IMR-90 (cell line): ENCODE measurements at regions not wholly inside any gene's neighbourhood (a gene's known extent, or its start where the extent isn't known, plus 50 kb on each side); places are given as distances from the start of the nearest gene placed in this dataset.

ENCODE experiments used
- ATAC-seq: fragments of 200-7000 bp; cut with Tn5 transposase; 2 replicates; pipeline ENCODE4 v1.9.1; 2020; ENCODE audit warnings: low read depth, mild to moderate bottlenecking, moderate library complexity
- BruUV-seq: library from RNA; stranded (reverse); fragments of 400-500 nt; replicated peaks from 2 replicates; lab custom pipeline; 2021; lab: Mats Ljungman, UMichigan
- CTCF ChIA-PET: fragments of 300-600 bp; formaldehyde crosslinking; extraction: SDS; loops from one replicate; lab custom pipeline; 2021; ENCODE audit warnings: antibody characterized with exemption; lab: Yijun Ruan, JAX
- POLR2A ChIA-PET: fragments of 300-600 bp; sonication (Branson Sonifier 250); formaldehyde crosslinking; loops from one replicate; lab custom pipeline; 2022; ENCODE audit warnings: antibody characterized with exemption; ENCODE audit not compliant: unreplicated experiment; lab: Charles Lee
- DNase-seq: peaks from one replicate; pipeline ENCODE4 v3.0.0; 2013
- H2AFZ ChIP-seq: replicated peaks from 2 replicates; pipeline ENCODE3; 2013; ENCODE audit warnings: low read length, mild to moderate bottlenecking; ENCODE audit not compliant: poor library complexity
- H2AK5ac ChIP-seq: 2 replicates; pipeline ENCODE4 v1.6.1; 2013; ENCODE audit warnings: low read depth, low read length, inconsistent platforms
- H2AK9ac ChIP-seq: replicated peaks from 2 replicates; pipeline ENCODE3; 2013; ENCODE audit warnings: mild to moderate bottlenecking, low read depth, low read length, moderate library complexity; ENCODE audit not compliant: poor library complexity
- H2BK120ac ChIP-seq: 2 replicates; pipeline ENCODE4 v1.6.1; 2013; ENCODE audit warnings: low read depth, low read length, inconsistent platforms
- H2BK15ac ChIP-seq: 3 replicates; pipeline ENCODE4 v1.6.1; 2013; ENCODE audit warnings: low read depth, low read length, inconsistent platforms
- H2BK20ac ChIP-seq: 2 replicates; pipeline ENCODE4 v1.6.1; 2013; ENCODE audit warnings: low read depth, mild to moderate bottlenecking, inconsistent platforms, low read length, moderate library complexity
- H2BK5ac ChIP-seq: 2 replicates; pipeline ENCODE4 v1.6.1; 2013; ENCODE audit warnings: mild to moderate bottlenecking, low read depth, low read length, inconsistent platforms; ENCODE audit not compliant: poor library complexity, severe bottlenecking
- H3K14ac ChIP-seq: replicated peaks from 2 replicates; pipeline ENCODE4 v1.6.1; 2013; ENCODE audit warnings: low read depth, low read length, inconsistent platforms
- H3K18ac ChIP-seq: 2 replicates; pipeline ENCODE4 v1.6.1; 2013; ENCODE audit warnings: low read depth, low read length, control low read depth
- H3K23ac ChIP-seq: 2 replicates; pipeline ENCODE4 v1.6.1; 2013; ENCODE audit warnings: low read depth, low read length, inconsistent platforms
- H3K27ac ChIP-seq: 2 replicates; pipeline ENCODE4 v1.5.1; 2013; ENCODE audit warnings: mild to moderate bottlenecking, control low read depth, low read length; ENCODE audit not compliant: insufficient read depth
- H3K27me3 ChIP-seq: 2 replicates; pipeline ENCODE4 v1.6.1; 2013; ENCODE audit warnings: low read length; ENCODE audit not compliant: control insufficient read depth, insufficient read depth
- H3K36me3 ChIP-seq: 2 replicates; pipeline ENCODE4 v1.6.1; 2013; ENCODE audit warnings: low read length, mixed read lengths; ENCODE audit not compliant: control insufficient read depth, insufficient read depth
- H3K4ac ChIP-seq: 2 replicates; pipeline ENCODE4 v1.6.1; 2013; ENCODE audit warnings: low read depth, low read length, inconsistent platforms
- H3K4me1 ChIP-seq: 2 replicates; pipeline ENCODE4 v1.6.1; 2013; ENCODE audit warnings: low read length, mixed read lengths; ENCODE audit not compliant: control insufficient read depth, insufficient read depth
- H3K4me2 ChIP-seq: 2 replicates; pipeline ENCODE4 v1.6.1; 2013; ENCODE audit warnings: low read depth, mild to moderate bottlenecking, control low read depth, low read length, moderate library complexity
- H3K4me3 ChIP-seq: 2 replicates; pipeline ENCODE4 v1.5.1; 2013; ENCODE audit warnings: low read depth, mild to moderate bottlenecking, control low read depth, low read length, moderate library complexity; ENCODE audit not compliant: insufficient read depth
- H3K56ac ChIP-seq: 2 replicates; pipeline ENCODE4 v1.6.1; 2013; ENCODE audit warnings: low read length, inconsistent platforms; ENCODE audit not compliant: insufficient read depth; ENCODE audit errors: extremely low read depth
- H3K79me1 ChIP-seq, 2 experiments: 2 replicates each; pipeline ENCODE4 v1.6.1; 2013; ENCODE audit warnings: low read length in 2 of 2, inconsistent platforms in 1 of 2, low read depth in 1 of 2
- H3K9ac ChIP-seq: 2 replicates; pipeline ENCODE4 v1.6.1; 2013; ENCODE audit warnings: low read depth, low read length, control low read depth
- H3K9me1 ChIP-seq: 2 replicates; pipeline ENCODE4 v1.6.1; 2013; ENCODE audit warnings: low read length, inconsistent platforms; ENCODE audit not compliant: insufficient read depth
- H3K9me3 ChIP-seq: 2 replicates; pipeline ENCODE4 v1.6.1; 2013; ENCODE audit warnings: low read length; ENCODE audit not compliant: control insufficient read depth, insufficient read depth
- H4K20me1 ChIP-seq: 2 replicates; pipeline ENCODE4 v1.6.1; 2013; ENCODE audit warnings: low read length, inconsistent platforms; ENCODE audit not compliant: insufficient read depth
- H4K5ac ChIP-seq: 2 replicates; pipeline ENCODE4 v1.6.1; 2013; ENCODE audit warnings: mild to moderate bottlenecking, low read depth, low read length, control low read depth
- H4K8ac ChIP-seq, 2 experiments: 2 replicates each; pipeline ENCODE4 v1.6.1; 2013; ENCODE audit warnings: low read depth in 2 of 2, low read length in 2 of 2, control low read depth in 1 of 2, inconsistent platforms in 1 of 2
- H4K91ac ChIP-seq: 2 replicates; pipeline ENCODE4 v1.6.1; 2013; ENCODE audit warnings: low read depth, low read length, inconsistent platforms; ENCODE audit not compliant: insufficient read depth
- MXI1 ChIP-seq: IDR thresholded peaks from 2 replicates; pipeline ENCODE4 v1.6.1; 2012; ENCODE audit warnings: low read depth, mild to moderate bottlenecking, low read length, moderate library complexity, borderline replicate concordance
- NFE2L2 ChIP-seq: fragments of 150-350 bp; IDR thresholded peaks from 2 replicates; pipeline ENCODE4 v1.6.1; 2016; ENCODE audit warnings: low read depth, mild to moderate bottlenecking, low read length
- RCOR1 ChIP-seq: IDR thresholded peaks from 2 replicates; pipeline ENCODE4 v1.6.1; 2012; ENCODE audit warnings: mild to moderate bottlenecking, low read length, improper control_type of control experiment; ENCODE audit not compliant: insufficient replicate concordance
- WGBS, 2 experiments: methylation state at CpG; one replicate each; pipeline versions ENCODE4 v1.1.5 to v1.1.7; 2013; ENCODE audit warnings: missing lambda C conversion rate in 2 of 2; ENCODE audit not compliant: insufficient read length in 1 of 2; ENCODE audit errors: extremely low coverage in 2 of 2; 5-methylcytosine and 5-hydroxymethylcytosine counted together
- dilution Hi-C: fragments of 300-500 bp; cut with HindIII; formaldehyde crosslinking; loops from one replicate; pipeline ENCODE4 v1.14.3; 2018; ENCODE audit warnings: low sequenced_read_pairs; ENCODE audit not compliant: unreplicated experiment
- in situ Hi-C: fragments of 300-500 bp; cut with MboI; formaldehyde crosslinking; loops from 3 replicates; pipeline ENCODE4 v1.14.3; 2019; ENCODE audit warnings: low sequenced_read_pairs, inconsistent platforms, mixed read lengths
- intact Hi-C: fragments of 100-400 bp; cut with micrococcal nuclease; formaldehyde crosslinking; loops from 2 replicates; pipeline ENCODE4 v1.10.0; 2022
- TF ChIP-seq, protein P1 (sequence below): fragments of 150-350 bp; IDR thresholded peaks from 2 replicates; pipeline ENCODE4 v1.6.1; 2016; ENCODE audit warnings: low read depth, mild to moderate bottlenecking, low read length, moderate library complexity, borderline replicate concordance

DNA sequence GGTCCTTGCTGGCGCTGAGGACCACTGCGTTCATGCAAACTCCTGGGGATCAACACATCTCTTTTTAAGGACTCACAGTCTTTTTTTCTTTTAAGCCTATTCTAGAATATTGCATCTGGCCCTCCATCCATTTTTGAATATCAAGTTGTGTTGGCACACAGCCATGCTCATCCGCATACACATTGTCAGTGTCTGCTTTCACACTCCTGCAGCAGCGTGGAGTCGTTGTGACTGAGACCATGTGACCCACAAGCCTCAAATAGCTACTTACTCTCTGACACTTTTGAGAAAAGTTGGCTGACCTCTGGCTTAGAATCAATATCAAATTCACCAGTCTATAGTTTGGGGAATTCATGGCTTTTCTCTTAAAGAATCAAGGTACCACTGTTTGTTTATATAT, 191.8 kb upstream of the S100G start:
- dilution Hi-C loops, result no loop called here
- H4K8ac ChIP-seq, result no peak overlapping the region
- H3K18ac ChIP-seq, result peak overlapping the region; percentile 47; the same call in 1 of the 2 replicates
- DNase-seq (no peak), ATAC-seq (no peak)
- no TSS peak for BruUV-seq
- CTCF ChIA-PET, result no interaction called here
- 74% methylated on average over 4 of the region's 5 CpGs; no CpG with 5 or more reads in 1 of the 2 experiments for WGBS, 2 experiments
- H2BK20ac ChIP-seq, result no peak overlapping the region
- H3K9me3 ChIP-seq, result no peaks in the 10 kb centered on the region
- peak overlapping the region; percentile 50; the same call in 1 of the 2 replicates for H3K4ac ChIP-seq
- peaks cover 8% of the 10 kb centered on the region for H3K4me1 ChIP-seq
- no peak overlapping the region for H3K9ac ChIP-seq
- H3K9me1 ChIP-seq, result peaks cover 6% of the 10 kb centered on the region
- H2BK15ac ChIP-seq, result no peak overlapping the region; the same call in 2 of the 3 replicates
- peaks cover 3% of the 10 kb centered on the region for H3K27me3 ChIP-seq
- no peak overlapping the region for H2BK5ac ChIP-seq
- intact Hi-C loops, result no loop called here
- TF ChIP-seq RCOR1, result no peak
- no peak for TF ChIP-seq NFE2L2
- TF ChIP-seq, protein P1, sequence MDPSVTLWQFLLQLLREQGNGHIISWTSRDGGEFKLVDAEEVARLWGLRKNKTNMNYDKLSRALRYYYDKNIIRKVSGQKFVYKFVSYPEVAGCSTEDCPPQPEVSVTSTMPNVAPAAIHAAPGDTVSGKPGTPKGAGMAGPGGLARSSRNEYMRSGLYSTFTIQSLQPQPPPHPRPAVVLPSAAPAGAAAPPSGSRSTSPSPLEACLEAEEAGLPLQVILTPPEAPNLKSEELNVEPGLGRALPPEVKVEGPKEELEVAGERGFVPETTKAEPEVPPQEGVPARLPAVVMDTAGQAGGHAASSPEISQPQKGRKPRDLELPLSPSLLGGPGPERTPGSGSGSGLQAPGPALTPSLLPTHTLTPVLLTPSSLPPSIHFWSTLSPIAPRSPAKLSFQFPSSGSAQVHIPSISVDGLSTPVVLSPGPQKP, result no peak
- TF ChIP-seq MXI1, result no peak
- POLR2A ChIA-PET, result no interaction called here
- in situ Hi-C loops, result no loop called here
- H4K20me1 ChIP-seq, result no peaks in the 10 kb centered on the region
- H4K91ac ChIP-seq, result no peak overlapping the region
- H2AFZ ChIP-seq, result no peak overlapping the region
- H3K79me1 ChIP-seq, result peaks cover 0 to 7% of the 10 kb centered on the region in 2 experiments; a peak in 1 of 4 replicates
- H3K4me3 ChIP-seq, result no peak overlapping the region
- no peak overlapping the region for H3K4me2 ChIP-seq
- H2AK5ac ChIP-seq, result peak overlapping the region; percentile 42; the same call in 1 of the 2 replicates
- no peaks in the 10 kb centered on the region for H3K36me3 ChIP-seq
- H3K14ac ChIP-seq, result no peak overlapping the region
- no peak overlapping the region; the same call in 1 of the 2 replicates for H2BK120ac ChIP-seq
- H3K23ac ChIP-seq, result no peak overlapping the region
- no peak overlapping the region for H2AK9ac ChIP-seq
- no peak overlapping the region for H3K56ac ChIP-seq
- no peak overlapping the region for H3K27ac ChIP-seq
- no peak overlapping the region for H4K5ac ChIP-seq
